Gastrocnemius medialis (tissue), 4 donors: ENCODE measurements at regions not wholly inside any gene's neighbourhood (a gene's known extent, or its start where the extent isn't known, plus 50 kb on each side); places are given as distances from the start of the nearest gene placed in this dataset.

ENCODE experiments used
- CTCF ChIP-seq, 5 experiments: fragments of 450-650 bp in 3 of 5; fragments of 200-600 bp in 2 of 5; sonication (generic) in 2 of 5; IDR thresholded peaks in 4 of 5; conservative IDR thresholded peaks in 1 of 5; 1 replicate in 4 of 5; 2 replicates in 1 of 5; pipeline ENCODE4 v1.5.1; 2016 to 2019; ENCODE audit warnings: antibody characterized with exemption in 5 of 5, mild to moderate bottlenecking in 3 of 5, moderate library complexity in 3 of 5
- POLR2A ChIP-seq, 2 donors: fragments of 450-650 bp; IDR thresholded peaks; one replicate each; pipeline ENCODE4 v1.6.1; 2017; ENCODE audit warnings: antibody characterized with exemption in 2 of 2, mild to moderate bottlenecking in 2 of 2, moderate library complexity in 2 of 2

DNA sequence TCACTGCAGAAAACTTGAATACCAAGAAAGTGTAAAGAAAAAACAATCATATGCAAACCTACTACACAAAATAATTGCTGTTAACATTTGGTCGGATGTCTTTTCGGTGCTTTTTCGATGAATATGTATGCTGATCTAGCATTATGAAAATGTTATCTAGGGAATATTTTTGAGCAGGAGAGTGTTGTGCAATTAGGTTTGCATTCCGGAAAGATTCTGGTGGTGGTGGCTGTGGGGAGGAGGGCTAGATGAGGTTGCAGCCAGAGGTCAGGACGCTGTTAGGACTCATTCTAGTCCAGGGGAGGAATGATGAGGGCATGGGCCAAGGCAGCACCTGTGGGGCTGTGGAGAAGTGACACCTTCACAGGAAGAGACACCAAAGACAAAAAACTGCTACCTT is 258.0 kb upstream of the ASIC2 start:
- no peak for TF ChIP-seq POLR2A (IDR thresholded peaks at IDR 0.05)
- TF ChIP-seq CTCF (IDR thresholded peaks at IDR 0.05 in 4 of 5, conservative IDR thresholded peaks at IDR 0.05 in 1 of 5) = no peak
